ENCODE measurements at regions not wholly inside any gene's neighbourhood (a gene's known extent, or its start where the extent isn't known, plus 50 kb on each side); places are given as distances from the start of the nearest gene placed in this dataset.

- Histone ChIP-seq H3K9me3 (no peaks in the 10 kb centered on the region), H3K9ac (no peak overlapping the region), H2AFZ (ENCODE audit: low read depth) (no peak overlapping the region), H3K9me2 (no peaks in the 10 kb centered on the region), H4K20me1 (ENCODE audit: insufficient read depth) (no peaks in the 10 kb centered on the region), H3K27me3 (ENCODE audit: insufficient read depth) (no peaks in the 10 kb centered on the region), H3K79me2 (ENCODE audit: insufficient read depth) (no peaks in the 10 kb centered on the region), H3K4me2 (no peak overlapping the region), H3K4me3 (ENCODE audit: low read depth in 2 of 2, low read length in 1 of 2) (no peak overlapping the region), H3K27ac (ENCODE audit: low read depth in 2 of 2, low read length in 1 of 2) (no peak overlapping the region), H3K36me3 (replicated peaks in 1 of 2; ENCODE audit: control insufficient read depth in 1 of 2, insufficient read depth in 2 of 2, low read length in 1 of 2) (no peaks in the 10 kb centered on the region), H3F3A (replicated peaks; ENCODE audit: insufficient read depth) (no peaks in the 10 kb centered on the region), H3K4me1 (ENCODE audit: control insufficient read depth in 1 of 2, insufficient read depth in 2 of 2, low read depth in 1 of 2, low read length in 1 of 2) (peaks cover 3 to 5% of the 10 kb centered on the region in 2 experiments; a peak in 2 of 4 replicates)
- TF ChIP-seq, protein P1, sequence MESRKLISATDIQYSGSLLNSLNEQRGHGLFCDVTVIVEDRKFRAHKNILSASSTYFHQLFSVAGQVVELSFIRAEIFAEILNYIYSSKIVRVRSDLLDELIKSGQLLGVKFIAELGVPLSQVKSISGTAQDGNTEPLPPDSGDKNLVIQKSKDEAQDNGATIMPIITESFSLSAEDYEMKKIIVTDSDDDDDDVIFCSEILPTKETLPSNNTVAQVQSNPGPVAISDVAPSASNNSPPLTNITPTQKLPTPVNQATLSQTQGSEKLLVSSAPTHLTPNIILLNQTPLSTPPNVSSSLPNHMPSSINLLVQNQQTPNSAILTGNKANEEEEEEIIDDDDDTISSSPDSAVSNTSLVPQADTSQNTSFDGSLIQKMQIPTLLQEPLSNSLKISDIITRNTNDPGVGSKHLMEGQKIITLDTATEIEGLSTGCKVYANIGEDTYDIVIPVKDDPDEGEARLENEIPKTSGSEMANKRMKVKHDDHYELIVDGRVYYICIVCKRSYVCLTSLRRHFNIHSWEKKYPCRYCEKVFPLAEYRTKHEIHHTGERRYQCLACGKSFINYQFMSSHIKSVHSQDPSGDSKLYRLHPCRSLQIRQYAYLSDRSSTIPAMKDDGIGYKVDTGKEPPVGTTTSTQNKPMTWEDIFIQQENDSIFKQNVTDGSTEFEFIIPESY (IDR thresholded peaks at IDR 0.05; ENCODE audit: borderline replicate concordance, low read depth), result no peak
- TF ChIP-seq MAX (IDR thresholded peaks at IDR 0.05; ENCODE audit: low read depth) (no peak), FOXM1 (IDR thresholded peaks at IDR 0.05; ENCODE audit: low read depth) (no peak), FOSL2 (IDR thresholded peaks at IDR 0.05; ENCODE audit: borderline replicate concordance, low read depth) (no peak)
- DNase-seq, result no peak
- ChIA-PET CTCF (no interaction called here), POLR2A (no interaction called here)
Observed at GRCh38 chr6:22357724-22358189, 60.9 kb upstream of the PRL start.

DNA sequence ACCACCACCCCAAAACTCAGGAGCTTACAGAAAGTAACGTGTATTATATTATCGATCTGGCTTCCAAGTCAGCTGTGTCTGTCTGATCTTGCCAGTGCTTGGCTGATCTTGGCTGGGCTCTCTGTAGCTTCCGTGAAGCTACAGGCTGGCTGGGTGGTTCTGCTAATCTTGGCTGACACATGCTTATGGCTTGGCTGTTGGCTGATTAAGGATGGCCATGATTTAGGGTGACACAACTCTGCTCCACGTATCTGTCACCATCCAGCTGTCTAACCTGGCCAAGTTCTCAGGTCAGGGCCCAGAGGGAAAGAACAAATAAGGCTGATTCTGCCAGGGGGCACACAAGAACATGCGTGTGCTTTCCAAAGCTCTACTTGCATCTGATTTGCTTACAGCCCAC lies 64.7 kb upstream of the PRL start:
- POLR2A ChIA-PET, result no interaction called here
- H3K79me2 ChIP-seq (ENCODE audit: insufficient read depth), result no peaks in the 10 kb centered on the region

More for the DNA sequence above, 64.7 kb upstream of the PRL start:
- no peaks in the 10 kb centered on the region for H3K9me2 ChIP-seq
- H3F3A ChIP-seq (replicated peaks; ENCODE audit: insufficient read depth), result no peaks in the 10 kb centered on the region
- WGBS (ENCODE audit: low lambda C conversion rate), result 84% methylated on average over 5 of the region's 5 CpGs
- H3K4me1 ChIP-seq (ENCODE audit: control insufficient read depth in 1 of 2, insufficient read depth in 2 of 2, low read depth in 1 of 2, low read length in 1 of 2), result peaks cover 14 to 23% of the 10 kb centered on the region in 2 experiments; a peak in 3 of 4 replicates
- DNase-seq, result no peak
- no peak overlapping the region for H3K4me2 ChIP-seq
- TF ChIP-seq RXRA (IDR thresholded peaks at IDR 0.05; ENCODE audit: borderline replicate concordance, low read depth) (no peak), FOXM1 (IDR thresholded peaks at IDR 0.05; ENCODE audit: low read depth) (no peak), NFIC (IDR thresholded peaks at IDR 0.05; ENCODE audit: borderline replicate concordance) (no peak), USF2 (IDR thresholded peaks at IDR 0.05; ENCODE audit: borderline replicate concordance, low read depth, low read length) (no peak), TAF1 (IDR thresholded peaks at IDR 0.05; ENCODE audit: borderline replicate concordance, low read depth, low read length) (no peak), GATA2 (CRISPR knock-in tag; IDR thresholded peaks at IDR 0.05) (no peak), EP300 (IDR thresholded peaks at IDR 0.05; ENCODE audit: borderline replicate concordance in 1 of 2, low read depth in 1 of 2, low read length in 1 of 2) (no peak), FOSL2 (IDR thresholded peaks at IDR 0.05; ENCODE audit: borderline replicate concordance, low read depth) (no peak), RFX5 (IDR thresholded peaks at IDR 0.05; ENCODE audit: low read length) (no peak), MEF2A (IDR thresholded peaks at IDR 0.05; ENCODE audit: borderline replicate concordance, low read depth) (no peak), GABPA (IDR thresholded peaks at IDR 0.05; ENCODE audit: low read depth) (no peak), CTCF (IDR thresholded peaks at IDR 0.05) (no peak)
- no peak overlapping the region for H3K4me3 ChIP-seq (ENCODE audit: low read depth in 2 of 2, low read length in 1 of 2)
- H3K9ac ChIP-seq, result no peak overlapping the region
- no peaks in the 10 kb centered on the region for H4K20me1 ChIP-seq (ENCODE audit: insufficient read depth)
- no peaks in the 10 kb centered on the region for H3K36me3 ChIP-seq (replicated peaks in 1 of 2; ENCODE audit: control insufficient read depth in 1 of 2, insufficient read depth in 2 of 2, low read length in 1 of 2)
- H3K27me3 ChIP-seq (ENCODE audit: insufficient read depth), result no peaks in the 10 kb centered on the region
- no peak overlapping the region for H3K27ac ChIP-seq (ENCODE audit: low read depth in 2 of 2, low read length in 1 of 2)
- no peaks in the 10 kb centered on the region for H3K9me3 ChIP-seq
- CTCF ChIA-PET, result interaction anchor here (1.0 kb wide), 1 partner anchor 119 kb away, joined by 3 read pairs; no protein-coding TSS in a partner anchor
- no peak overlapping the region for H2AFZ ChIP-seq (ENCODE audit: low read depth)
